ENCODE measurements at regions not wholly inside any gene's neighbourhood (a gene's known extent, or its start where the extent isn't known, plus 50 kb on each side); places are given as distances from the start of the nearest gene placed in this dataset.

DNA sequence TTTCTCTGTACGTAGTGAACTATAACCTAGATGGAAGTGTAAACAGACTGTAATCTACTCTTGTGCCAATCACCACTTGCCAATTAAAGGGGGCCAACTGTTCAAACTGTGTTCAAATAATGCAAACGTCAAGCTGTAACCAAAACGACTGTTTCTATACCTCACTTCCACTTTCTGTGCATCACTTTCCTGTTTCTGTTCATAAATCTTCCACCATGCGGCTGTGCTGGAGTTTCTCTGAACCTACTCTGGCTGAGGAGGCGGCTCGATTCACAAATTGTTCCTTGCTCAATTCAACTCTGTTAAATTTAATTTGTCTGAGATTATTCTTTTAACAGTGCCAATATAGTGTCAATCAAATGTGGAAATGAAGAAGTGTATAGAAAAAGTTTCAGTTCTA, 206.7 kb upstream of the TBC1D5 start:
- no peak for DNase-seq
- Histone ChIP-seq H3K9me3 (no peaks in the 10 kb centered on the region), H3K4me3 (no peak overlapping the region), H3K36me3 (ENCODE audit: low read depth) (no peaks in the 10 kb centered on the region), H3K4me1 (ENCODE audit: low read depth) (peaks cover 5% of the 10 kb centered on the region)
- no peak for ATAC-seq
- TF ChIP-seq, protein P1, sequence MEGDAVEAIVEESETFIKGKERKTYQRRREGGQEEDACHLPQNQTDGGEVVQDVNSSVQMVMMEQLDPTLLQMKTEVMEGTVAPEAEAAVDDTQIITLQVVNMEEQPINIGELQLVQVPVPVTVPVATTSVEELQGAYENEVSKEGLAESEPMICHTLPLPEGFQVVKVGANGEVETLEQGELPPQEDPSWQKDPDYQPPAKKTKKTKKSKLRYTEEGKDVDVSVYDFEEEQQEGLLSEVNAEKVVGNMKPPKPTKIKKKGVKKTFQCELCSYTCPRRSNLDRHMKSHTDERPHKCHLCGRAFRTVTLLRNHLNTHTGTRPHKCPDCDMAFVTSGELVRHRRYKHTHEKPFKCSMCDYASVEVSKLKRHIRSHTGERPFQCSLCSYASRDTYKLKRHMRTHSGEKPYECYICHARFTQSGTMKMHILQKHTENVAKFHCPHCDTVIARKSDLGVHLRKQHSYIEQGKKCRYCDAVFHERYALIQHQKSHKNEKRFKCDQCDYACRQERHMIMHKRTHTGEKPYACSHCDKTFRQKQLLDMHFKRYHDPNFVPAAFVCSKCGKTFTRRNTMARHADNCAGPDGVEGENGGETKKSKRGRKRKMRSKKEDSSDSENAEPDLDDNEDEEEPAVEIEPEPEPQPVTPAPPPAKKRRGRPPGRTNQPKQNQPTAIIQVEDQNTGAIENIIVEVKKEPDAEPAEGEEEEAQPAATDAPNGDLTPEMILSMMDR (IDR thresholded peaks at IDR 0.05), result no peak
- intact Hi-C loops (cut with DNase I, micrococcal nuclease), result no loop called here

DNA sequence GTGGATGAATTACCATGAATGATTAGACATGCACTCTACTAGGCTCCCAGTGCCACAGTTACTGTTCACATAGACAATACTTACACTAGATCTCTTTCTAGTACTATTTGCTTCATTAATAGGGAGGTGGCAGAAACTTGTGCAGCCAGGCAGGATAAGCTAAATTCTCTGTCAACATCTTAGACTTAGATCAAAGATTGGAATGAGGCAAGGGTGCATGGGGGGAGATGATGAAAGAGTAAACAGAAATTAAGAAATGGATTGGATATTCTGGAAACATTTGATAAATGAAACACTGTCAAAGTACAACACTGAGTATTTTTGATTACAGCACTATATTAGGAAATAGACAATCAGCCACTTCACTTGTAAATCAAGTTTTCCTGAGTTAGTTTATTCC, 205.4 kb upstream of the TBC1D5 start:
- no peak for ATAC-seq
- TF ChIP-seq, protein P1 (IDR thresholded peaks at IDR 0.05), result no peak
- DNase-seq, result no peak
- intact Hi-C loops (cut with DNase I, micrococcal nuclease), result no loop called here
- Histone ChIP-seq H3K4me1 (ENCODE audit: low read depth) (peaks cover 5% of the 10 kb centered on the region), H3K36me3 (ENCODE audit: low read depth) (no peaks in the 10 kb centered on the region), H3K4me3 (no peak overlapping the region), H3K9me3 (no peaks in the 10 kb centered on the region)

DNA sequence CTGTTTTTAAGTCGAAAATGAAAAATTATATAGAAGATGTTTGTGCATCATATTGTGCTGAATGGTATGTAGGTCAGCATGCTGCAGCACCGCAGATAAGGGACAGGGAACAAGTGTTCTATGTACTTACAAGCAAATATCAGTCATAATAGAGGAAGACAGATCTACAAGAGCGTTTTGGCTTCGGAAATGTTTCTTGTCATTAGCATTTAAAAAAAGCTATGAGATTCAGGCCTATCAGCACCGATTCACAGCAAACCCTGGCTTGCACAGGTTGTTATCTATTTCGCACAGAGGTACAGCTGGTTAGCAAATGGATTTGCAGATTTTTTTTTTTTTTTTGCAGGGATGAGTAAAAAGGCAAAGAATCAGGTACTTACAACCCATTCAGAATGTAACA, 204.2 kb upstream of the TBC1D5 start:
- Histone ChIP-seq H3K36me3 (ENCODE audit: low read depth) (no peaks in the 10 kb centered on the region), H3K4me3 (no peak overlapping the region), H3K9me3 (no peaks in the 10 kb centered on the region), H3K4me1 (ENCODE audit: low read depth) (peaks cover 5% of the 10 kb centered on the region)
- intact Hi-C loops (cut with DNase I, micrococcal nuclease), result no loop called here
- TF ChIP-seq, protein P1 (IDR thresholded peaks at IDR 0.05), result no peak
- no peak for ATAC-seq
- no peak for DNase-seq

DNA sequence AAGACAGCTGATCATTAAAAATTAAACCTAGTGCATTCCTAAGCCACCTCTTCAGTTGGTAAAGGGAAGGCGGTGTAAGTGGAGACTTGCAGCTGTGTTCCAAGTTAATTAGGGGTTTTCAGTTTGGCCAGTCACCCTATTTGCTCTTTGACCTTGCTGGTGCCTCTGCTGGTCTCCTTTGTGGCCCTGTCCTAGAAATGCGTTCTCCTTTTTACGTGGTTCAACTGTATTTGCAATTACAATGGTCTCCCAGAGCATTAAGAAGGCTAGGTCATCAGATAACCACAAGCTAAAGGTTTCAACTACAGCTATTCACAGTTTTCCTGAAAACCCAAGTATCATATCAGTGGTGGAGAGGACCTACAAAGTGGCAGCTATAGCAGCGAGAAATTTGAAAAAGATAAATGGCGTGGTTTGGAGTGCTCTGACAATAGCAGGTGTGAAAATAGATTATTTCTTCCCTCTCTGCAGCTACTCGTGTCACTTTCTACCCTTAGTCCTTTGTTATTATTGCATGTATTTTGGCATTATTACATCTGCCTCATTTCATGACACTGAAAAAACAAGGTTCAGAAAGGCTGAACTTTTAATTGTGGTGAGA, 203.5 kb upstream of the TBC1D5 start:
- ATAC-seq, result no peak
- Histone ChIP-seq H3K36me3 (ENCODE audit: low read depth) (no peaks in the 10 kb centered on the region), H3K9me3 (no peaks in the 10 kb centered on the region), H3K4me3 (no peak overlapping the region), H3K4me1 (ENCODE audit: low read depth) (peaks cover 5% of the 10 kb centered on the region)
- TF ChIP-seq, protein P1 (IDR thresholded peaks at IDR 0.05), result no peak
- intact Hi-C loops (cut with DNase I, micrococcal nuclease), result no loop called here
- no peak for DNase-seq

DNA sequence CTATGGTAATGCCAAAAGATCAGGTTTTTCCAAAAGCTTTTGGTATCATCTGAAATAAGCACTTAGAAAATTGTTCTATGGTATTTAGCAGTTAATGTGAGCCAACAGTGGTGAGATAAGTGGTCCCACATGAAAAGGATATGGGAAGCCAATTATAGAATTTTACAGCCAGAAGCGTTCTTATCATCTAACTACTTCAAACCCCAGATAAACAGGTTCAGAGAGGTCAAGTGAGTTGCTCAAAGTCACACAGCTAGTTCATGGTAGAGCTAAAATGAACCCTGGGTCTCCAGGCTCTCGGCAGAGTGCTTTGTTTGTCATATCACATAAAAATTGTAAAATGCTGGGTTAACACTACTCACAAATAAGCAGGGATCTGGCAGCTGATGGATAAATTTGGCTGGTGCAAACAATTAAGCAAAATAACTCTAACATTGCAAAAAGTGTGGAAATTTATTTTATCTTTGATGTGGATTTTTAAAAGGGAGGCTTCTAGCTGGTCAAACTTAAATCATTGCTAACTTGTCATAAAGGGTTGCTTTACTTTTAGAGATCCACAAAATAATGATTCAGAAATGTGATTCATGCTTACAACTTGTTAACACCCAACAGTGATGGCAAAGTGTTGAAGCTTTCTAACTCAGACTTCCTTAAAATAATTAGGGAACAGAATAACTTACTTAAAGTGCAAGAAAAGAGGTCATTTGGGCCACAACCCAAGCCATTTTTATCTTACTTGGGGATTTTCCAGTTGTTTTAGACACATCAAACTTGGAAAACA, 202.8 kb upstream of the TBC1D5 start:
- no peak for ATAC-seq
- intact Hi-C loops (cut with DNase I, micrococcal nuclease), result no loop called here
- DNase-seq, result no peak
- TF ChIP-seq, protein P1 (IDR thresholded peaks at IDR 0.05), result no peak
- Histone ChIP-seq H3K4me1 (ENCODE audit: low read depth) (peaks cover 5% of the 10 kb centered on the region), H3K36me3 (ENCODE audit: low read depth) (no peaks in the 10 kb centered on the region), H3K4me3 (no peak overlapping the region), H3K9me3 (no peaks in the 10 kb centered on the region)

All from mucosa of descending colon (tissue), 3 donors.